ENCODE measurements at regions not wholly inside any gene's neighbourhood (a gene's known extent, or its start where the extent isn't known, plus 50 kb on each side); places are given as distances from the start of the nearest gene placed in this dataset.
"Not testable (repeated sequence)": the region's sequence is repeated elsewhere in the genome, so short reads cannot be mapped to it uniquely, and the experiment has no call there.

GRCh38 chr12:131436922-131437705 is 273.8 kb upstream of the SFSWAP start:
- DNase-seq (ENCODE audit: low read depth in 2 of 2), result no peak

GRCh38 chr12:131437706-131438492 is 273.0 kb upstream of the SFSWAP start:
- DNase-seq (ENCODE audit: low read depth in 2 of 2), result no peak

- DNase-seq (ENCODE audit: low read depth in 2 of 2), result not testable (repeated sequence)
These were observed 272.4 kb upstream of the SFSWAP start for GRCh38 chr12:131438493-131438835.

- DNase-seq (ENCODE audit: low read depth in 2 of 2), result no peak
These were observed 272.0 kb upstream of the SFSWAP start for GRCh38 chr12:131438881-131439280.

- not testable (repeated sequence) for DNase-seq (ENCODE audit: low read depth in 2 of 2)
These were observed 271.1 kb upstream of the SFSWAP start for GRCh38 chr12:131439752-131440151.

GRCh38 chr12:131440209-131441059 is 270.5 kb upstream of the SFSWAP start:
- not testable (repeated sequence) for DNase-seq (ENCODE audit: low read depth in 2 of 2)

- DNase-seq (ENCODE audit: low read depth in 2 of 2), result no peak
These were observed 269.9 kb upstream of the SFSWAP start for GRCh38 chr12:131441060-131441396.

- no peak for DNase-seq (ENCODE audit: low read depth in 2 of 2)
These were observed 269.1 kb upstream of the SFSWAP start for GRCh38 chr12:131441638-131442336.

- no peak for DNase-seq (ENCODE audit: low read depth in 2 of 2)
These were observed 268.5 kb upstream of the SFSWAP start for GRCh38 chr12:131442337-131442918.

- no peak for DNase-seq (ENCODE audit: low read depth in 2 of 2)
These were observed 267.6 kb upstream of the SFSWAP start for GRCh38 chr12:131443019-131444000.

GRCh38 chr12:131444220-131445164 is 266.4 kb upstream of the SFSWAP start:
- DNase-seq (ENCODE audit: low read depth in 2 of 2), result no peak

- DNase-seq (ENCODE audit: low read depth in 2 of 2), result no peak
These were observed 265.6 kb upstream of the SFSWAP start for GRCh38 chr12:131445184-131445774.

GRCh38 chr12:131445795-131446194 is 265.1 kb upstream of the SFSWAP start:
- DNase-seq (ENCODE audit: low read depth in 2 of 2), result no peak

GRCh38 chr12:131447636-131448035 is 263.3 kb upstream of the SFSWAP start:
- not testable (repeated sequence) for DNase-seq (ENCODE audit: low read depth in 2 of 2)

- DNase-seq (ENCODE audit: low read depth in 2 of 2), result no peak
These were observed 262.6 kb upstream of the SFSWAP start for GRCh38 chr12:131448254-131448795.

- DNase-seq (ENCODE audit: low read depth in 2 of 2), result no peak
These were observed 261.9 kb upstream of the SFSWAP start for GRCh38 chr12:131449027-131449426.

- no peak for DNase-seq (ENCODE audit: low read depth in 2 of 2)
These were observed 258.4 kb upstream of the SFSWAP start for GRCh38 chr12:131452444-131452860.
